ENCODE measurements at regions not wholly inside any gene's neighbourhood (a gene's known extent, or its start where the extent isn't known, plus 50 kb on each side); places are given as distances from the start of the nearest gene placed in this dataset.

DNA sequence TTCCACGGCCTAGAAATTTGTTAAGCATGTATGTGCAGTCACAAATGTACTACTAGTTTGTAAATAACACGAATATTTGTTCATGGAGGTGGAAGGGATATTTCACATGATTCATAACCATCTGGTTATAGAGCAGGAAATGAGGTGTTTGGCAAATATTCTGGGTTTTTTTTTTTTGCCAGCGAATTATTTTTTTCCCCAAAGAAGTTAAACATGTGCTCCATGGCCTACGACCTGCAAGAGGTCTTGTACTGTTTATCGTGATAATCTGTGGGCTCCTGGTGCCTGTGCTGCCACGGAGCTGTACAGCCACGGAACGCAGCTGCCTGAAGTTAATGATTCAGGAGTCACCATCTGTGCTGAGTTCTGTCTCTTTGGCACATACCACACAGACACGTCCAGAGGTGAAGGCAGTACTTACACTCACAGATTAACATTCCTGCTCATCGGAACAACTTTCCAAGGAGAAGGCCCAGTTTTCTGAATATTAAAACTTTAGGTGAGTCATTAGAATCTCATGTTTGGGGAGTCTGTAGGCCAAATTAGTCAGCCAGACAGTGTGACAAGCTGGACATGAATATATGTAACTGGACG, 156.3 kb downstream of the TMX1 start:
- DNase-seq (ENCODE audit: low read depth): peak; percentile 91

- peak; percentile 70 for DNase-seq (ENCODE audit: low read depth)
Measured at GRCh38 chr14:51398898-51399297, 158.9 kb downstream of the TMX1 start.

DNA sequence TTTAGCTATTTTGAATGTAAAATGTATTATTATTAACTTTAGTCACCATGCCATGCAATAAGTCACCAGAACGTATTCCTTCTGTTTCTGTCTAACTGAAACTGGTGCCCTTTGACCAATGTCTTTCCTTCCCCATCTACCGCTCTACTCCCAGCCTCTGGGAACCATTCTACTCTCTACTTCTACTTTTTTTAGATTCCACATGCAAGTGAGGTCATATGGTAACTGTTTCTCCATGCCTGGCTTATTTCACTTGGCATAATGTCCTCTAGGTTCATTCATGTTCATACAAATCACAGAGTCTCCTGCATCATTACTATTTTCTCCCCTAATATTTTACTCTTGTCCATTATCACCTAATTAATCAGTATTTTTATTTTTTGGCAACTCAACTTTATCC, 160.1 kb downstream of the TMX1 start:
- DNase-seq (ENCODE audit: low read depth): no peak

DNA sequence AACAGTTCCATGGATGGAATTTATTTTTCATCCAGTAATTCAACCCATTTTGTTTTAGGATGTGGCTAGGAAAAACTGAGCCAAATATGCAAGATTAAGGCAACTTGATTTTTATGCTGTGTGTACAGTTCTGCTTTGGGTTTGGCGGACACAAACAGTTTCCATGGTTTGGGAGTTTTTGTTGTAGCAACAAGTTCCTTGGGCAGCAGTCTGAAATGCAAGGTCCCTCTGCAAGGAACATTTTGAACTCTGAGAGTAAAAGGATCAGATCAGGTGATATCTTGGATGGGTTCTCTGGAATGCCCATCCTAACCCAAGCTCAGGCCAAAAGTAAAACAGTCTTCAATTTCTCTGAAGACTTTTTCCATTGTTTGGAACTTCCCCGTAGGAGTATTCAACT, 161.2 kb downstream of the TMX1 start:
- no peak for DNase-seq (ENCODE audit: low read depth)

DNA sequence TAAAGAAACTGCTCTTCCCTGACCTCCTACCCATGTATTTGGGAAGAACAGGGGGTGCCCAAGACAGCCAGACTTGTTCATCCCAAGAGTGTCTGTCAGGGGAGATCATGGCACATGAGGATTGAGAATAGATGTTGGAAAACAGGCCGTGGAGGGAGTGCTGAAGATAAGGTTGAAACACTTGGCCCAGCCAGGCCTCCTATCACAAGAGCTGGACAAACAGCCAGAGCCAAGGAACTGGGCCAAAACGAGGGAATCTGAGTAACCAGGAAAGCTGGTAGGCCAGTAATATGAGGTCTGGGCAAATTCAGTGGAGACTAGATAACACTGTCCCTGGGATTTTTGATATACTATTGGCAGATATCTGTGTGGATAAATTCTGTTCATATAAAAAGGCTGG, 161.7 kb downstream of the TMX1 start:
- DNase-seq (ENCODE audit: low read depth): no peak

GRCh38 chr14:51410897-51411296, 170.8 kb downstream of the TMX1 start:
- DNase-seq (ENCODE audit: low read depth): no peak

- no peak for DNase-seq (ENCODE audit: low read depth)
Measured at GRCh38 chr14:51419685-51420084, 179.6 kb downstream of the TMX1 start.

DNA sequence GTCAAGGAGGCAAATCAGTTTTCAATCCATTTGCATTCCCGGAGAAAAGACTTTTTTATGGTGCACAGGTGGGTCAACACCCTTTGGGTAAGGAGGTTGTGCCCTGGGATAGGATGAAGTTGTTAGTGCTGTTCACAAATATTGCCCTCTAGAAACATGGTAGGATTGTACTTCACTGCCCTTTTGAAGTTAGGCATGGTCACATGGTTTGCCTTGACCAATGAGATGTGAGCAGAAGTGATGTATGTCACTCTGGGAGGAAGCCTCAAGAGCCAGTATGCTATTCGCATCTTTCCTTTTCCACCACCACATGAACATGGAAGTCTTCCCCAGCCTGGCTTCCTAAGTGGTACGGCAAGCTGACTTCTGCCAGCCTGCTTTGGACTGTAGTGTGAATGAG, 182.7 kb downstream of the TMX1 start:
- no peak for DNase-seq (ENCODE audit: low read depth)

DNA sequence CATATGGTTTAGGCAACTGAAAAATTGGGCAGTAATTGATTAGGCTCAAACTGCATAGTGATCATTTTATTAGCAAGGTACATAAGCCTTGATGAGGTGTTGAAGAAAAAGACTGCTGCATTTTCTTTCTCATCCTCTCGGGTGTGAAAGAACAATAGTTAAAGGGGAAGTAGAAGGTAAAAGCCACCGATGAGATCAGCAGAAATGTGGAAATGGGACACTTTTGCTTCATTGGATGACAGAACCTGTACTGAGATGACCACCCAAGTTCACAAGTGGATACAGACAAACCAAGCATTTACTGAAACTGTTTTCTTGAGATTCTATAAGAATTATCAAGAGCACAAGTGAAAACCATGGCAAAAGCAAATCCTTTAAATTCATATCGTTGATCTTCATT, 184.0 kb downstream of the TMX1 start:
- no peak for DNase-seq (ENCODE audit: low read depth)

DNA sequence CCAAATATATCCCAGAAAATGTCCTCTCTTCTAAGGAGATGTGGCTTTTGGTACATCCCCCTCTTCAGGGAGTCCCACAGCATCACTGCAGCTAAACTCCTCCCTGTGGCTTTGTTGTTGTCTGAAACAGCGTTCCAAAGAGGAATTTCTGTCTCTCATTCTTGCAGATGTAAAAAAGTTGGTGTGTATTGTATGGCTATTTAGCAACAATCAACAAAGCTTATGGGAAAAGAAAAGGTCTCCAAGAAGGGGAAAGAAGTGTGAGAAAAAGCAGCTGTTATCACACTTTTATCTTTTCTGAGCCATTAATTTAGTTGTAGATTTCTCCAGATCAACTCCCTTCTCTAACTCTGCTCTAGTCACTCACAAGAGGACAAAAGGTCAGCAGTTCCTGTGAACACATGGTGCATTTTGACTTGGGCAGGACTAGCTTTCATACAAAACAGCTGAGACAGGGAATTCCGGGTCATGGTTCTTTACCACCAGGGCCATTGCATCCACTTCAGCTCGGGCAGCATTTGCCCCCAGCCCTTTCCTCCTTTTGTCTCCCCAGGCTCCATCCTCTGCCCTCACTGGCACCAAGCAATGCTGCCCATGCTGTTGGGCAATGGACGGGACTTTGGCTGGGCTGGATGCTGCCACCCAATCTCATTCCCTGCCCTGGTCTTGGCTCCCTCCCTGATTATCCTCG, 184.7 kb downstream of the TMX1 start:
- no peak for DNase-seq (ENCODE audit: low read depth)

- no peak for DNase-seq (ENCODE audit: low read depth)
Measured at GRCh38 chr14:51428981-51429380, 188.9 kb downstream of the TMX1 start.

DNA sequence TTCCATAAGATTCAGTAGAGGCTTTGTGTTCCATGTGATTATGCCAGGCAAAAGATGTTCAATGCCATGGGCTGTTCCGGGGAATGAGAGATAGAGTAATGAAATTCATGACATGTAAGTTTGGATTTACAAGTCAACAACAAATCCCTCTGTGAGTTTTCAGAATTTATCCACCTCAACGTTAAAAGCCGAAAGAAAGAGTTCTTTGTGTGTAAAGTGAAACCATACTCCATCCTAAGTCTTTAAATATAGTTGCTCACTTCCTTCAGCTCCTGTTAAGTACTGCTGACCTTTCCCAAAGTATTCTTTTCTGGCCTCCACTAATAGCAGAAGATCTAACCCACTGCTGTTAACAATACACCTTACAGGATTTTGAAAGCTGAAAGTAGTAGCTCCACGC, 190.0 kb downstream of the TMX1 start:
- DNase-seq (ENCODE audit: low read depth): no peak

DNA sequence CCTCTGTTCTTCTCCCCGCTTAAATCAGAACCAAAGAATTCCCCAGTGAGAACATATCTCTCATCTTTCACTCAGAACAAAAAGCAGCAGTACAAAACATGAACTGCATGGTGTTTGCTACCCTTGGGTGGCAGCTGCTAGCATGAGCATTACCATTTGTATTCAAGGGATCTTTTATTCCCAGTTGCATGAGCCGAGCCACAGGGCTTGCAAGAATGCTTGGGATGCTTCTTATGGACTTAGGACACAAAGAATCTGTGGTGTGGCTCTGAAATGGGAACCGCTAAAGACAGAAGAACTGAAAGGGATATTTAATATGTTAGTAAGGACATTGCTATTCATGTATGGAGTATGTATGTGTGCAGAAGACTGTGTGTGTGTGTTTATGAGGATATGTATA, 190.6 kb downstream of the TMX1 start:
- no peak for DNase-seq (ENCODE audit: low read depth)

GRCh38 chr14:51431033-51431709, 191.1 kb downstream of the TMX1 start:
- no peak for DNase-seq (ENCODE audit: low read depth)

- DNase-seq (ENCODE audit: low read depth): no peak
Measured at GRCh38 chr14:51431741-51432140, 191.7 kb downstream of the TMX1 start.

GRCh38 chr14:51432302-51432948, 192.4 kb downstream of the TMX1 start:
- DNase-seq (ENCODE audit: low read depth): no peak

DNA sequence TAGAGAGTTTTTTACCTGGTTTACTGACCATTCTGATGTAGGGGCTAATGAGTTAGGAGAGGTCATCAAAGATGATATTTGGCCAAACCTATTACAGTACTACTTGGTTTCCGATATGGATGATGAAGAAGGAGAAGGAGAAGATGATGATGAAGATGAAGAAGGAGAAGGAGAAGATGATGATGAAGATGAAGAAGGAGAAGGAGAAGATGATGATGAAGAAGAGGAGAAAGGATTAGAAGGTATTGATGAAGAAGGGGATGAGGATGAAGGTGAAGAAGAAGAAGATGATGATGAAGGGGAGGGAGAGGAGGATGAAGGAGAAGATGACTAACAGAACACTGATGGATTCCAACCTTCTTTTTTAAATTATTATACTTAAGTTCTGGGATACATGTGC, 196.6 kb downstream of the TMX1 start:
- DNase-seq (ENCODE audit: low read depth): no peak

- DNase-seq (ENCODE audit: low read depth): no peak
Measured at GRCh38 chr14:51439896-51440295, 199.8 kb downstream of the TMX1 start.

DNA sequence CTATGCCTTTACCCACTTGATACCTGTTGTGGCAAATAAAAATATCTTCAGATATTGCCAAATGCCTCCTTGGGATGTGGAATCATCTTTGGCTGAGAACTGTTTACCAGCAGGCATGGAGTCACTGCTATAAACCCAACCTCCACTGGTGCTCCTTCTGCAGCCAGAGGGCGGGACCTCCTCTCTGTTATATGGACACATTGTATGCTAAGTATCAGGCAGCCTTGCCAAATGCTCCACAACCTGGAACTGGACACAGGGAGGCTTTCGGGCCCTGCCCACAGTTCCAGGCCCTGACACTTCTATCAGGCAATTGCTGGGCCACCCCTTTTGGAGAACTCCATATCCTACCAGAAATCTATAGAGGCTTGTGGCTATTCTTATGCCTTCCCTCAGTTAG, 201.0 kb downstream of the TMX1 start:
- no peak for DNase-seq (ENCODE audit: low read depth)

GRCh38 chr14:51442513-51443175, 202.6 kb downstream of the TMX1 start:
- DNase-seq (ENCODE audit: low read depth): peak; percentile 98

GRCh38 chr14:51443195-51444018, 203.4 kb downstream of the TMX1 start:
- DNase-seq (ENCODE audit: low read depth): no peak

Measured in non-pigmented ciliary epithelial cell (primary cell).